Mesendoderm (in vitro differentiated cells): ENCODE measurements at regions not wholly inside any gene's neighbourhood (a gene's known extent, or its start where the extent isn't known, plus 50 kb on each side); places are given as distances from the start of the nearest gene placed in this dataset.

Experiments used
- DNase-seq: peaks from one replicate; pipeline ENCODE4 v3.0.0; 2013
- H2AK5ac ChIP-seq: 2 replicates; pipeline ENCODE4 v1.6.1; 2013; ENCODE audit warnings: low read length, inconsistent platforms
- H2BK120ac ChIP-seq: 2 replicates; pipeline ENCODE4 v1.6.1; 2013; ENCODE audit warnings: low read depth, mild to moderate bottlenecking, low read length, moderate library complexity, mixed read lengths
- H2BK15ac ChIP-seq: replicated peaks from 2 replicates; pipeline ENCODE4 v1.6.1; 2013; ENCODE audit warnings: low read depth, mild to moderate bottlenecking, moderate library complexity
- H2BK5ac ChIP-seq: 2 replicates; pipeline ENCODE4 v1.6.1; 2013; ENCODE audit warnings: low read length, inconsistent platforms
- H3K18ac ChIP-seq: 2 replicates; pipeline ENCODE4 v1.6.1; 2013; ENCODE audit warnings: mild to moderate bottlenecking, low read length, mixed read lengths
- H3K23ac ChIP-seq: one replicate; pipeline ENCODE4 v1.6.1; 2013; ENCODE audit warnings: low read length
- H3K27ac ChIP-seq: 2 replicates; pipeline ENCODE4 v1.5.1; 2013; ENCODE audit warnings: low read depth, mild to moderate bottlenecking, inconsistent platforms, low read length, moderate library complexity
- H3K27me3 ChIP-seq: 2 replicates; pipeline ENCODE4 v1.6.1; 2013; ENCODE audit warnings: low read length, control low read depth, mild to moderate bottlenecking, inconsistent platforms; ENCODE audit not compliant: insufficient read depth, poor library complexity
- H3K36me3 ChIP-seq: 2 replicates; pipeline ENCODE4 v1.6.1; 2013; ENCODE audit warnings: low read length, inconsistent platforms; ENCODE audit not compliant: control insufficient read depth, insufficient read depth
- H3K4ac ChIP-seq: one replicate; pipeline ENCODE4 v1.6.1; 2013; ENCODE audit warnings: low read depth, mild to moderate bottlenecking, low read length, moderate library complexity
- H3K4me1 ChIP-seq: 2 replicates; pipeline ENCODE4 v1.6.1; 2013; ENCODE audit warnings: low read depth, low read length, inconsistent platforms; ENCODE audit not compliant: control insufficient read depth
- H3K4me2 ChIP-seq: 2 replicates; pipeline ENCODE4 v1.6.1; 2013; ENCODE audit warnings: low read length
- H3K4me3 ChIP-seq: 2 replicates; pipeline ENCODE4 v1.5.1; 2013; ENCODE audit warnings: mild to moderate bottlenecking, low read length
- H3K56ac ChIP-seq: one replicate; pipeline ENCODE4 v1.6.1; 2013; ENCODE audit warnings: low read length
- H3K79me1 ChIP-seq: 2 replicates; pipeline ENCODE4 v1.6.1; 2013; ENCODE audit warnings: low read length, inconsistent platforms
- H3K79me2 ChIP-seq: 2 replicates; pipeline ENCODE4 v1.6.1; 2013; ENCODE audit warnings: mild to moderate bottlenecking, low read length; ENCODE audit not compliant: control insufficient read depth, insufficient read depth
- H3K9ac ChIP-seq: 2 replicates; pipeline ENCODE4 v1.6.1; 2013; ENCODE audit warnings: low read length, inconsistent platforms
- H4K5ac ChIP-seq: one replicate; pipeline ENCODE4 v1.6.1; 2013; ENCODE audit warnings: low read length
- H4K8ac ChIP-seq: one replicate; pipeline ENCODE4 v1.6.1; 2013; ENCODE audit warnings: low read depth, mild to moderate bottlenecking, control low read depth, low read length, moderate library complexity
- WGBS: extraction: QIAGEN DNeasy Blood & Tissue Kit; methylation state at CpG from one replicate; pipeline ENCODE4 v1.1.7; 2013; ENCODE audit warnings: low lambda C conversion rate, missing lambda C conversion rate; ENCODE audit not compliant: insufficient coverage; ENCODE audit errors: extremely low coverage; 5-methylcytosine and 5-hydroxymethylcytosine counted together

DNA sequence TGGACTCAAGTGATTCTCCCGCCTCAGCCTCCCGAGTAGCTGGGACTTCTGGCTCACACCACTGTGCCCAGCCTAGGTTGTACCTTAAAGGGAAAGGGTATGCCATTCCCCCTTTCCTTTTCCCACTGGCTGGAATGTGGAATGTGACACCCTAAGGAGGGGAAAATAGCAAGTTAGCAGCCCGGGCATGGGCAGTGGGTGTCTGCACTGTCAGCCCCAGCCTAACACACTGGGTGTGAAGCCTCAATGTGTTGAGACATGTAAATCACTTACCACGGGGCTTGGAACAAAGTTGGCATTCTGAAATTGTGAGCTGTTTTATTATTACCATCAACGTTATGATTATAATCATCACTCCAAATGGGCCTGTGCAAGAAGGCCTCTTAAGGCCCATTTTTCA, 80.8 kb upstream of the PTPN1 start:
- Histone ChIP-seq H3K36me3 (no peaks in the 10 kb centered on the region), H3K9ac (no peak overlapping the region), H2BK5ac (no peak overlapping the region), H3K79me2 (no peaks in the 10 kb centered on the region), H2AK5ac (no peak overlapping the region), H4K5ac (no peak overlapping the region), H3K4me3 (no peak overlapping the region), H3K23ac (no peak overlapping the region), H3K4me2 (no peak overlapping the region), H3K27me3 (no peaks in the 10 kb centered on the region), H4K8ac (no peak overlapping the region), H3K18ac (no peak overlapping the region), H2BK15ac (no peak overlapping the region), H3K27ac (no peak overlapping the region), H2BK120ac (no peak overlapping the region), H3K79me1 (no peaks in the 10 kb centered on the region), H3K4ac (no peak overlapping the region), H3K56ac (no peak overlapping the region), H3K4me1 (peaks cover 5% of the 10 kb centered on the region)
- no CpG with 5 or more reads among the region's 5 CpGs for WGBS
- no peak for DNase-seq

- no peak overlapping the region for H4K5ac ChIP-seq
- no peak overlapping the region for H3K4me3 ChIP-seq
- no peak overlapping the region for H3K27ac ChIP-seq
Observed at GRCh38 chr20:50431066-50431450, 79.1 kb upstream of the PTPN1 start.

DNA sequence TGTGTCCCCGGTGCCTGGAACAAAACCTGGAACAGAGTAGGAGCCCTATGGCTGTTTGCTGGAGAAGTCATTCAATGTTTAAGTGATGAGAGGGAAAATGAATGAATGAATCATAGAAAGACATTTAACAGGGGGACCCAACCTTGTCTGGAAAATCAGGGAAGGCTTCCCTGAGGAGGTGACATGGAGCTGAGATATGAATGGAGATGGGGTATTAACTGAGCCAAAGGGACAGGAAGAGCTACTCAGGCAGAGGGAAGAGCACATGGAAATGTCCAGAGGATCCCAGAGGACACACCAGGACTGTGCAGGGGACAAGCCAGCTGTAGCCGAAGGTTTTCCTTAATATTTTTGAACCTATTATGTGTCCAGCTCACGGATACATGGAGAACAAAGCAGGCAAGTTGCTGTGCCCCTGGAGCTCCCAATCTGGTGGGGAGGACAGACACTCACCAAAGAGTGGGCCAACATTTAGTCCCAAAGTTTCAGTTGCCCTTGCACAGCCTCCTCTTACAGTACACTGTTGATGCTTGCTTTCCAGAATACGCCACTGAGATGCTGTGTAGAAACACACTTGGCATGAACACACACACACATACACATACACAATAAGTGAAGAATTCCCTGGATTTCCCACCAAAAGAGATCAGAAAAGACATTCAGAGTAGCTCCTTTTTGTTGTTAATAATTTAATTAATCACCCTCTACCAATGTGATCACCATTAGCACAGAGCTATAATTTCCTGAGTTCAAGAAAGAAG, 77.0 kb upstream of the PTPN1 start:
- Histone ChIP-seq H4K8ac (no peak overlapping the region), H3K9ac (peak overlapping the region; percentile 20), H3K4ac (no peak overlapping the region), H3K36me3 (no peaks in the 10 kb centered on the region), H3K4me2 (no peak overlapping the region), H3K4me3 (no peak overlapping the region), H3K4me1 (peaks cover 2% of the 10 kb centered on the region), H3K56ac (peak overlapping the region; percentile 62), H4K5ac (no peak overlapping the region), H2BK15ac (no peak overlapping the region), H3K79me1 (no peaks in the 10 kb centered on the region), H2AK5ac (peak overlapping the region; percentile 72), H3K23ac (no peak overlapping the region), H2BK120ac (peak overlapping the region; percentile 15), H3K27ac (no peak overlapping the region), H3K27me3 (no peaks in the 10 kb centered on the region), H3K18ac (no peak overlapping the region), H2BK5ac (peak overlapping the region; percentile 56), H3K79me2 (no peaks in the 10 kb centered on the region)
- DNase-seq: no peak
- no CpG with 5 or more reads among the region's 4 CpGs for WGBS

More at GRCh38 chr20:50431066-50431450, 79.1 kb upstream of the PTPN1 start:
- H3K4ac ChIP-seq: no peak overlapping the region
- DNase-seq: no peak
- peak overlapping the region; percentile 50 for H3K56ac ChIP-seq
- H4K8ac ChIP-seq: no peak overlapping the region
- H3K4me2 ChIP-seq: no peak overlapping the region
- H3K9ac ChIP-seq: no peak overlapping the region
- no peaks in the 10 kb centered on the region for H3K36me3 ChIP-seq
- H3K18ac ChIP-seq: no peak overlapping the region
- no peak overlapping the region for H2BK5ac ChIP-seq
- H3K27me3 ChIP-seq: no peaks in the 10 kb centered on the region
- no peak overlapping the region for H3K23ac ChIP-seq
- H3K79me2 ChIP-seq: no peaks in the 10 kb centered on the region
- no peak overlapping the region for H2AK5ac ChIP-seq
- H2BK120ac ChIP-seq: no peak overlapping the region
- H3K4me1 ChIP-seq: peaks cover 5% of the 10 kb centered on the region
- H3K79me1 ChIP-seq: no peaks in the 10 kb centered on the region
- H2BK15ac ChIP-seq: no peak overlapping the region
- WGBS: no CpG with 5 or more reads among the region's 9 CpGs

DNA sequence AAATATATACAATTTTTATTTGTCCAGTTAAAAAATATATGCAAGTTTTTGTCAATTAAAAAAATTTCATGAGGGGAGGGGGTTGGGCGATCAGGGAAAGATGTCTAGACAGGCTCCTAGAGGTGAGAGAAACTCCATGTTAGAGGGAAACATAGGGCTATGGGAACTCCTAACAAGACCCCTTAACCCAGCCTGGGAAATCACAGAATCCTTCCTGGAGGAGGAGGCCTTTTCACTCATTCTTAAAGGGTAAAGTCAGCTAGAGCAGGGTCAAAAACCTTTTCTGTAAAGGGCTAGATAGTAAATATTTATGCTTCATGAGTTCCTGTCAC, 75.9 kb upstream of the PTPN1 start:
- no peak overlapping the region for H4K5ac ChIP-seq
- no CpG with 5 or more reads among the region's 1 CpG for WGBS

GRCh38 chr20:50434653-50435396, 75.4 kb upstream of the PTPN1 start:
- H3K4me2 ChIP-seq: no peak overlapping the region
- no peak overlapping the region for H3K23ac ChIP-seq
- DNase-seq: peak; percentile 89
- no peaks in the 10 kb centered on the region for H3K27me3 ChIP-seq
- no CpG with 5 or more reads among the region's 6 CpGs for WGBS
- H3K9ac ChIP-seq: no peak overlapping the region
- H2BK5ac ChIP-seq: no peak overlapping the region
- H3K79me2 ChIP-seq: no peaks in the 10 kb centered on the region
- no peak overlapping the region for H2BK120ac ChIP-seq
- H2AK5ac ChIP-seq: no peak overlapping the region
- H4K5ac ChIP-seq: no peak overlapping the region
- H3K56ac ChIP-seq: no peak overlapping the region
- no peak overlapping the region for H3K4ac ChIP-seq
- no peak overlapping the region for H3K18ac ChIP-seq
- no peak overlapping the region for H3K4me3 ChIP-seq
- peaks cover 2% of the 10 kb centered on the region for H3K4me1 ChIP-seq
- H2BK15ac ChIP-seq: no peak overlapping the region
- no peak overlapping the region for H4K8ac ChIP-seq
- no peaks in the 10 kb centered on the region for H3K79me1 ChIP-seq
- no peaks in the 10 kb centered on the region for H3K36me3 ChIP-seq
- H3K27ac ChIP-seq: peak overlapping the region; percentile 22

More for the DNA sequence above, 75.9 kb upstream of the PTPN1 start:
- no peaks in the 10 kb centered on the region for H3K79me2 ChIP-seq
- no peak overlapping the region for H2BK15ac ChIP-seq
- H3K4ac ChIP-seq: no peak overlapping the region
- H3K9ac ChIP-seq: no peak overlapping the region
- H3K18ac ChIP-seq: no peak overlapping the region
- H3K4me3 ChIP-seq: no peak overlapping the region
- no peak overlapping the region for H3K23ac ChIP-seq
- no peaks in the 10 kb centered on the region for H3K36me3 ChIP-seq
- H2BK5ac ChIP-seq: no peak overlapping the region
- H3K27me3 ChIP-seq: no peaks in the 10 kb centered on the region
- no peak overlapping the region for H3K56ac ChIP-seq
- no peak overlapping the region for H3K4me2 ChIP-seq
- H3K4me1 ChIP-seq: peaks cover 2% of the 10 kb centered on the region
- H3K79me1 ChIP-seq: no peaks in the 10 kb centered on the region
- no peak for DNase-seq
- H2BK120ac ChIP-seq: no peak overlapping the region
- H2AK5ac ChIP-seq: no peak overlapping the region
- H4K8ac ChIP-seq: no peak overlapping the region
- no peak overlapping the region for H3K27ac ChIP-seq
